CD4-positive, alpha-beta T cell (primary cell): ENCODE measurements at regions not wholly inside any gene's neighbourhood (a gene's known extent, or its start where the extent isn't known, plus 50 kb on each side); places are given as distances from the start of the nearest gene placed in this dataset.

Source experiments
- ATAC-seq: fragments of 200-7000 bp; cut with Tn5 transposase; one replicate; pipeline ENCODE4 v1.10.0; 2022; ENCODE audit warnings: mild to moderate bottlenecking; ENCODE audit not compliant: poor library complexity
- CTCF ChIA-PET: fragments of 350-600 bp; sonication (Branson Sonifier 250); formaldehyde crosslinking; loops from one replicate; lab custom pipeline; 2021; ENCODE audit warnings: antibody characterized with exemption, inconsistent platforms; lab: Charles Lee
- POLR2A ChIA-PET: fragments of 350-600 bp; sonication (Branson Sonifier 250); formaldehyde crosslinking; loops from one replicate; lab custom pipeline; 2021; ENCODE audit warnings: antibody characterized with exemption, inconsistent platforms; lab: Charles Lee
- DNase-seq, 14 experiments: peaks; one replicate each; pipeline ENCODE4 v3.0.0-alpha.2; 2013 to 2020; ENCODE audit warnings: mixed read lengths in 2 of 14
- H3K27ac ChIP-seq, 2 donors: one replicate each; pipeline versions ENCODE4 v1.5.1 to v1.7.0; 2013; ENCODE audit warnings: low read length in 2 of 2, low read depth in 1 of 2, mild to moderate bottlenecking in 1 of 2
- H3K27me3 ChIP-seq, 2 experiments: 1 replicate in 1 of 2; 2 replicates in 1 of 2; pipeline versions ENCODE4 v1.6.1 to v1.7.0; 2013; ENCODE audit warnings: low read length in 2 of 2, control low read depth in 1 of 2, mild to moderate bottlenecking in 1 of 2, moderate library complexity in 1 of 2; ENCODE audit not compliant: insufficient read depth in 2 of 2, control insufficient read depth in 1 of 2
- H3K36me3 ChIP-seq: one replicate; pipeline ENCODE4 v1.6.1; 2013; ENCODE audit warnings: low read length, control low read depth; ENCODE audit not compliant: insufficient read depth
- H3K4me1 ChIP-seq: one replicate; pipeline ENCODE4 v1.6.1; 2013; ENCODE audit warnings: low read length, control low read depth; ENCODE audit not compliant: insufficient read depth
- H3K4me3 ChIP-seq: one replicate; pipeline ENCODE4 v1.5.1; 2013; ENCODE audit warnings: mild to moderate bottlenecking, low read length, moderate library complexity
- H3K9me3 ChIP-seq, 2 experiments: 1 replicate in 1 of 2; 2 replicates in 1 of 2; pipeline versions ENCODE4 v1.6.1 to v1.7.0; 2013; ENCODE audit warnings: low read length in 2 of 2, mild to moderate bottlenecking in 2 of 2, control low read depth in 1 of 2, moderate library complexity in 1 of 2; ENCODE audit not compliant: control insufficient read depth in 1 of 2, insufficient read depth in 1 of 2
- H3K27ac Mint-ChIP-seq: one replicate; pipeline ENCODE4 v1.8.0; 2020; ENCODE audit warnings: mixed read lengths
- H3K27me3 Mint-ChIP-seq: one replicate; pipeline ENCODE4 v1.8.0; 2021; ENCODE audit warnings: mixed read lengths
- H3K36me3 Mint-ChIP-seq: one replicate; pipeline ENCODE4 v1.8.0; 2021; ENCODE audit warnings: low read depth, mixed read lengths
- H3K4me1 Mint-ChIP-seq: one replicate; pipeline ENCODE4 v1.8.0; 2021; ENCODE audit warnings: low read depth, mixed read lengths
- H3K4me3 Mint-ChIP-seq: one replicate; pipeline ENCODE4 v1.8.0; 2020; ENCODE audit warnings: mild to moderate bottlenecking, mixed read lengths
- H3K9me3 Mint-ChIP-seq: one replicate; pipeline ENCODE4 v1.8.0; 2020; ENCODE audit warnings: mixed read lengths
- intact Hi-C, 2 experiments: fragments of 100-400 bp; cut with DNase I in 1 of 2; cut with micrococcal nuclease in 1 of 2; formaldehyde crosslinking; loops; one replicate each; pipeline versions ENCODE4 v1.15.1 to v1.9.0; 2023 to 2025; cut with DNase I, micrococcal nuclease
- TF ChIP-seq, protein P1 (sequence below): fragments of 200-600 bp; IDR thresholded peaks from one replicate; pipeline ENCODE4 v1.8.0; 2022; ENCODE audit warnings: antibody characterized with exemption, mild to moderate bottlenecking

DNA sequence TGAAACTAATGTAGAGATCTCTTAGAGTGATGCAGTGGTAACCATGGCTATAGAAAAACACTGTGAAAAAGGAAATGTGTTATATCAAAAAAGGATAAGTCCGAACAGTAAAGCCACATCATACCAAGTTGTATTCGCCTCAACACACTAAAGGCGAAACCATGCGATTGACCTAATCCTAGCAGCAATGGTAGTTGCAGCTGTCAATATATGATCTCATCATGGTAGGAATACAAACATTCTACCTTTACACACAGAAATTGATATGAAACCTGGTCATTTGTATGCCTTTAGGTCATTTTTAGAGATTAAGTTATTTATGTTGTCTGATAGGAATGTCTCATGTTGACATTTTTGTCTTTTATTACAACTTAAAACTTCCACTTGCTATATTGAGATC is 271.9 kb downstream of the SLITRK6 start:
- Mint-ChIP-seq H3K9me3 (no peaks in the 10 kb centered on the region), H3K4me1 (no peaks in the 10 kb centered on the region), H3K4me3 (no peak overlapping the region), H3K27me3 (no peaks in the 10 kb centered on the region), H3K36me3 (no peaks in the 10 kb centered on the region), H3K27ac (no peak overlapping the region)
- CTCF ChIA-PET, result no interaction called here
- Histone ChIP-seq H3K36me3 (no peaks in the 10 kb centered on the region), H3K4me3 (no peak overlapping the region), H3K4me1 (no peaks in the 10 kb centered on the region), H3K27ac (no peak overlapping the region), H3K27me3 (no peaks in the 10 kb centered on the region), H3K9me3 (no peaks in the 10 kb centered on the region)
- DNase-seq (no peak), ATAC-seq (no peak)
- intact Hi-C loops, result no loop called here
- POLR2A ChIA-PET, result no interaction called here
- TF ChIP-seq, protein P1, sequence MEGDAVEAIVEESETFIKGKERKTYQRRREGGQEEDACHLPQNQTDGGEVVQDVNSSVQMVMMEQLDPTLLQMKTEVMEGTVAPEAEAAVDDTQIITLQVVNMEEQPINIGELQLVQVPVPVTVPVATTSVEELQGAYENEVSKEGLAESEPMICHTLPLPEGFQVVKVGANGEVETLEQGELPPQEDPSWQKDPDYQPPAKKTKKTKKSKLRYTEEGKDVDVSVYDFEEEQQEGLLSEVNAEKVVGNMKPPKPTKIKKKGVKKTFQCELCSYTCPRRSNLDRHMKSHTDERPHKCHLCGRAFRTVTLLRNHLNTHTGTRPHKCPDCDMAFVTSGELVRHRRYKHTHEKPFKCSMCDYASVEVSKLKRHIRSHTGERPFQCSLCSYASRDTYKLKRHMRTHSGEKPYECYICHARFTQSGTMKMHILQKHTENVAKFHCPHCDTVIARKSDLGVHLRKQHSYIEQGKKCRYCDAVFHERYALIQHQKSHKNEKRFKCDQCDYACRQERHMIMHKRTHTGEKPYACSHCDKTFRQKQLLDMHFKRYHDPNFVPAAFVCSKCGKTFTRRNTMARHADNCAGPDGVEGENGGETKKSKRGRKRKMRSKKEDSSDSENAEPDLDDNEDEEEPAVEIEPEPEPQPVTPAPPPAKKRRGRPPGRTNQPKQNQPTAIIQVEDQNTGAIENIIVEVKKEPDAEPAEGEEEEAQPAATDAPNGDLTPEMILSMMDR, result no peak

- no peaks in the 10 kb centered on the region for H3K4me1 ChIP-seq
- H3K36me3 Mint-ChIP-seq, result no peaks in the 10 kb centered on the region
- H3K27ac Mint-ChIP-seq, result no peak overlapping the region
- no peaks in the 10 kb centered on the region for H3K36me3 ChIP-seq
- H3K4me1 Mint-ChIP-seq, result no peaks in the 10 kb centered on the region
- H3K9me3 Mint-ChIP-seq, result no peaks in the 10 kb centered on the region
- no peaks in the 10 kb centered on the region for H3K27me3 Mint-ChIP-seq
- H3K4me3 Mint-ChIP-seq, result no peak overlapping the region
- no peaks in the 10 kb centered on the region for H3K9me3 ChIP-seq
- ATAC-seq, result no peak
- DNase-seq, result no peak
- no peaks in the 10 kb centered on the region for H3K27me3 ChIP-seq
- no peak overlapping the region for H3K27ac ChIP-seq
- no peak overlapping the region for H3K4me3 ChIP-seq
- ChIA-PET CTCF (no interaction called here), POLR2A (no interaction called here)
- TF ChIP-seq, protein P1, result no peak
- intact Hi-C loops, result no loop called here
These were observed 273.8 kb downstream of the SLITRK6 start for GRCh38 chr13:85525411-85525810.

DNA sequence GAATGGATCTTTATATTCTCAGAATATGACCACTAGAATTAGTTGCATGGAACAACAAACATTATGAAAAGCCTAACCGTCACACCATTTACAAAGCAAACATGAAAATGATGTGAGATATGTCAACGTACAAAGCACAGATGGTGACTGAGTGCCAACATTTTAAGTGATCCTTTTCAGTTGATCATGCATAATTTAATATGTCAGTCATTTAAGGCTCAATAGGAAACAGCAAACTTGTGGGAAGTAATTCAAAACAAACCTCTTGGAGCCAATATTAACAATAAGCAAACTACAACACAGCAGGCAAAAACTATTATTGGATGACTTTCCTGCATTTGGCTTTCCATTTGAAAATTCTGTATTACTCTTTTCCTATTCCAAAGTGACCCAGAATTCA is 277.6 kb downstream of the SLITRK6 start:
- no peak overlapping the region for H3K4me3 ChIP-seq
- TF ChIP-seq, protein P1, result no peak
- H3K4me3 Mint-ChIP-seq, result no peak overlapping the region
- H3K27me3 ChIP-seq, result no peaks in the 10 kb centered on the region
- no peaks in the 10 kb centered on the region for H3K9me3 Mint-ChIP-seq
- peaks cover 0 to 5% of the 10 kb centered on the region in 2 experiments for H3K9me3 ChIP-seq
- H3K4me1 Mint-ChIP-seq, result no peaks in the 10 kb centered on the region
- no peaks in the 10 kb centered on the region for H3K27me3 Mint-ChIP-seq
- no peak overlapping the region for H3K27ac Mint-ChIP-seq
- H3K4me1 ChIP-seq, result no peaks in the 10 kb centered on the region
- H3K36me3 ChIP-seq, result no peaks in the 10 kb centered on the region
- no peak overlapping the region for H3K27ac ChIP-seq
- no peaks in the 10 kb centered on the region for H3K36me3 Mint-ChIP-seq
- ATAC-seq (no peak), DNase-seq (no peak)
- intact Hi-C loops, result no loop called here
- CTCF ChIA-PET, result no interaction called here
- POLR2A ChIA-PET, result no interaction called here
